CD4-positive, alpha-beta T cell treated with Interleukin-17A for 1 hour (primary cell): ENCODE measurements at regions not wholly inside any gene's neighbourhood (a gene's known extent, or its start where the extent isn't known, plus 50 kb on each side); places are given as distances from the start of the nearest gene placed in this dataset.

Source experiments
- DNase-seq: peaks from one replicate; pipeline ENCODE4 v3.0.0-alpha.2; 2020

GRCh38 chr11:92492372-92492771, 267.8 kb downstream of the FAT3 start:
- no peak for DNase-seq

GRCh38 chr11:92495107-92495793, 270.6 kb downstream of the FAT3 start:
- DNase-seq = no peak

- DNase-seq = no peak
Measured at GRCh38 chr11:92500453-92500852, 275.8 kb downstream of the FAT3 start.

- no peak for DNase-seq
Measured at GRCh38 chr11:92501066-92501739, 276.6 kb downstream of the FAT3 start.

- DNase-seq = no peak
Measured at GRCh38 chr11:92504004-92504403, 279.4 kb downstream of the FAT3 start.

GRCh38 chr11:92504534-92504933, 279.9 kb downstream of the FAT3 start:
- DNase-seq = no peak

- no peak for DNase-seq
Measured at GRCh38 chr11:92505689-92506088, 281.1 kb downstream of the FAT3 start.

GRCh38 chr11:92506809-92507336, 282.3 kb downstream of the FAT3 start:
- DNase-seq = no peak

GRCh38 chr11:92510591-92510990, 286.0 kb downstream of the FAT3 start:
- DNase-seq = no peak

GRCh38 chr11:92511522-92512203, 287.0 kb downstream of the FAT3 start:
- DNase-seq = no peak

GRCh38 chr11:92512204-92512569, 287.6 kb downstream of the FAT3 start:
- no peak for DNase-seq

GRCh38 chr11:92523611-92524010, 299.0 kb downstream of the FAT3 start:
- no peak for DNase-seq

- DNase-seq = no peak
Measured at GRCh38 chr11:92524542-92524941, 299.9 kb downstream of the FAT3 start.

- no peak for DNase-seq
Measured at GRCh38 chr11:92527467-92527866, 302.8 kb downstream of the FAT3 start.

GRCh38 chr11:92528001-92528400, 303.4 kb downstream of the FAT3 start:
- DNase-seq = no peak

- DNase-seq = no peak
Measured at GRCh38 chr11:92531065-92531739, 306.6 kb downstream of the FAT3 start.

GRCh38 chr11:92533657-92534335, 309.2 kb downstream of the FAT3 start:
- no peak for DNase-seq

- DNase-seq = no peak
Measured at GRCh38 chr11:92536883-92537282, 312.3 kb downstream of the FAT3 start.

GRCh38 chr11:92540096-92540495, 315.5 kb downstream of the FAT3 start:
- DNase-seq = no peak

GRCh38 chr11:92545906-92546471, 321.4 kb downstream of the FAT3 start:
- DNase-seq = no peak

- no peak for DNase-seq
Measured at GRCh38 chr11:92546603-92547002, 322.0 kb downstream of the FAT3 start.

- DNase-seq = no peak
Measured at GRCh38 chr11:92550411-92550810, 325.8 kb downstream of the FAT3 start.
